ENCODE measurements at regions not wholly inside any gene's neighbourhood (a gene's known extent, or its start where the extent isn't known, plus 50 kb on each side); places are given as distances from the start of the nearest gene placed in this dataset.

GRCh38 chr10:76695069-76695468 lies 942.5 kb downstream of the KCNMA1 start:
- H3K4me3 ChIP-seq = no peak overlapping the region
- H3K36me3 ChIP-seq = no peaks in the 10 kb centered on the region
- DNase-seq = no peak
- H3K9me3 ChIP-seq = peaks cover 18% of the 10 kb centered on the region
- no peaks in the 10 kb centered on the region for H3K27me3 ChIP-seq

GRCh38 chr10:76686201-76686600 lies 951.4 kb downstream of the KCNMA1 start:
- no peak overlapping the region for H3K4me3 ChIP-seq
- no peak for DNase-seq
- no peaks in the 10 kb centered on the region for H3K36me3 ChIP-seq
- H3K9me3 ChIP-seq = peaks cover 7% of the 10 kb centered on the region
- H3K27me3 ChIP-seq = no peaks in the 10 kb centered on the region

- H3K27me3 ChIP-seq = no peaks in the 10 kb centered on the region
- no peaks in the 10 kb centered on the region; the same call in none of the 2 replicates for H3K9me3 ChIP-seq
- no peaks in the 10 kb centered on the region for H3K36me3 ChIP-seq
- DNase-seq = no peak
- H3K4me3 ChIP-seq = no peak overlapping the region
Measured at GRCh38 chr10:76684968-76685367, 952.6 kb downstream of the KCNMA1 start.

DNA sequence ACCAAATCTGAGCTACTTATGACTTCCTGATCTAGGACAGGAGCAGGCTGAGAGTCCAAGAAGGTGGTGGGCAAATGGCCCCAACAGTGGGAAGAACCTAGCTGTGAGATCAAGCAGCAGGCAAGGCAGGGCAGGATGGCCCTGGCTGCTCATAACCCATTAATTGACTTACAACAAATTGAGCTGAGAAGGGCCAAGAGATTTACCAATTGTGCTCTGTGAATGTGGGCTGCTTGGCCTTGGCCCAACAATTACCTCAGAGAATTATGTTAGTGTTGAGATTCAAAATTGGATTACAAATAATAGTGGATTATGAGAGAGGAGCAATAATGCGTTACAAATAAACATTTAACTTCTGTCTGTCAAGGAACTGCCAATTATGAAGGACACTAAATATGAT lies 956.5 kb downstream of the KCNMA1 start:
- Histone ChIP-seq H3K36me3 (no peaks in the 10 kb centered on the region), H3K4me3 (no peak overlapping the region), H3K9me3 (no peaks in the 10 kb centered on the region), H3K27me3 (no peaks in the 10 kb centered on the region)
- DNase-seq = peak; percentile 51

DNA sequence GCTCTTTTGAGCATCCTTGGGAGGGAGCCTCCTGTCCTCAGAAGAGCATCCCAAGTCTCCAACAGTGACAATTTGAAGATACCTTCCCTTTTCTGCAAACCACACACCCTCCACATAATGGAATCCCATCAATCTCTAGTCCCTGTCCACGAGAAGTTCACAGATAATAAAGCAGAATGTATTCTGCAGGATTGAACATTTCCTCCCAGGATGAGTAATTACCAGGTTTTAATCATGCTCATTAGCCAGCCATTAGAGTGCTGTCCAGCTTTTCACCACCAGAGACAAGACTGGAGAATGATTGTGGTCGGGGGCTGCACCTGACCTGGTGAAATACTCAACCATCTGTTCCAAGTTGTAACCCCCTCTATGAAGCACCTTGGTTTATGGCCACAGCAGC lies 958.6 kb downstream of the KCNMA1 start:
- no peak for DNase-seq
- Histone ChIP-seq H3K4me3 (no peak overlapping the region), H3K9me3 (no peaks in the 10 kb centered on the region), H3K36me3 (no peaks in the 10 kb centered on the region), H3K27me3 (no peaks in the 10 kb centered on the region)

DNA sequence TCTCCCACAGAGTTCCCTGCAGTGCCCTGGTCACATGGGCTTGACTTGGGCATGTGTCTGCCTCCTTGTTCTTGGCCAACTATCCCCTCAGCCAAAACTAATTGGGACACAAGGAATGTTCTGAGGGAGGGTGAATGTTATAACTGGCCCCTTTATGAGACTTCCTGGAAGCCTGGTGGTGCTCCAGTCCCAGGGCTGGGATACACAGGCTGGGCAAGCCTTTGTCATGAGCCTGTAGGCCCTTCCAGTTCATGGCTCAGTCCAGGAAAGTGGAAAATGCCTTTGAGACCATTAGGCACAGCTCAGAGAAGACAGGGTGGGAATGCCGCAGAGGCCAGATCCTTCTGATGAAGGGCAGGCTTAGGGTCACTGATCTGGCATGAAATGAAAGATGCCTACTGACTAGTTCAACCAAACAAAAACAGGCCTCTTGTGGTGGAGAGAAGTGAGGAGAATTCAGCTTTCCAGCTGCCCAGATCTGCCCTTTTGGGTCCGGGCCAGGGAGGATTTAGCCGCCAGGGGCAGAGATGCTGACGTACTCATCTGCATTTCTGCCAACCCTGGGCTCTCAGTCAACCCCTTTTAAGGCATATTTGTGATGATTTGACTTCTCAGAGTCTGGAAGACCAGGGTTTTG lies 961.5 kb downstream of the KCNMA1 start:
- DNase-seq = peak; percentile 94
- Histone ChIP-seq H3K4me3 (no peak overlapping the region), H3K9me3 (no peaks in the 10 kb centered on the region), H3K27me3 (no peaks in the 10 kb centered on the region), H3K36me3 (no peaks in the 10 kb centered on the region)

- DNase-seq = peak; percentile 12
Measured at GRCh38 chr10:76675561-76675950, 962.1 kb downstream of the KCNMA1 start.

DNA sequence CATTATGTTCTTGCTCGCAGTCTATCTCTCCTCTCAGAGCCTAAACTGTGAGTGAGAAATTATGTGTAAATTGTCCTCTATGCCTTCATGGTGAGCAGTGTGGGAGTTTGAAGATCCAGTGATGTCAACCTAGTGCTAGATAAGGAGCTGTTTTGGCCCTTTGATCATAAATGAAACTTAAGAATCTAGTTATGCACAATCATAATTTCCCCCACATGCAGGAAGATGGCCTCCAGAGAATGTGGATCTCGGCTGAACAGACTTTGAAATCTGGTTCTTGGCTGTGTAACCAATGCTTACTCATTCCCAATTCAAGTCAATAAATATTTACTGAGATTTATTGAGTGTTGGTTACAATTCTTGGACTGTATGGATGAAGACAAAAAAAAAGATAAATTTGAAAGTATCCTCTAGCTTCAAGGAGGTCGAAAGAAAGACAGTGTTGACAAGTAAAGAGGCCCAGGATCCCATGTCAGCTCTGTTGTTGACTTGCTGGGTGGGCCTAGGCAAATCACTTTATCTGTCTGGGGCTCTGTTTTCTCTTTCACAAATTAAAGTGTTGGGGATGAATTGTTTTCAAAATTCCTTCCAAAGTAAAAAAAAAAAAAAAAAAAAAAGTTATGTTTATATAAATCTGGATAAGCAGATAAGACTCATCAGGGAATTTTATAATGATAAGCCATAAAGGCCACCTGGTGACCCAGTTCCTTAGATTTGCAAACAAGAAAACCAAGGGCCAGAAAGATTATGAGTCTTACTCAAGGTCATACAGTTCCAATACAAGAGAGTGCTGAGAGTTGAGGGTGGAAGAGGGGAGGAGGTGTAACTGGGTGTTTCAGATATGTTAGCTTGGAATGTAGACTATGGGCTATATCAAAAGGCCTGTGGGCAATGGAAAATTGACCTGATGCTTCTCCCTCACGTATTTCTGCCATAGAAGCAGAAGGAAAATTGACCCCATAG lies 969.9 kb downstream of the KCNMA1 start:
- H3K27me3 ChIP-seq = no peaks in the 10 kb centered on the region
- no peak overlapping the region for H3K4me3 ChIP-seq
- no peaks in the 10 kb centered on the region for H3K9me3 ChIP-seq
- DNase-seq = no peak
- no peaks in the 10 kb centered on the region for H3K36me3 ChIP-seq

More at GRCh38 chr10:76675561-76675950, 962.1 kb downstream of the KCNMA1 start:
- no peaks in the 10 kb centered on the region for H3K36me3 ChIP-seq
- no peak overlapping the region for H3K4me3 ChIP-seq
- no peaks in the 10 kb centered on the region for H3K27me3 ChIP-seq
- no peaks in the 10 kb centered on the region for H3K9me3 ChIP-seq

DNA sequence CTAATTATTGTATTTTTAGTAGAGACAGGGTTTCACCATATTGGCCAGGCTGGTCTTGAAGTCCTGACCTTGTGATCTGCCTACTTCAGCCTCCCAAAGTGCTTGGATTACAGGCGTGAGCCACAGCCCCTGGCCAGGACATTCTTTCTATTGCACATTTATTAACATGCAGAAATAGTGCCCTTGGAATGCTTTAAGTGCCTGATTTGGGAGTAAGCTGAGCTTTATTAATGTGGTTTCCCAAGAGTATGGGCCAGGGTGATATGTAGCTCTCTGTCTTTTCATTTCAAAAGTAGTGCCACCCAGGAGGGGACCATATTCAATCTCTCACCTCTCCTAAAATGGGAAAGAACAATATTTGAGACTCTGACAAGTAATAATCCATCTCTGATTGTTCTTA lies 970.7 kb downstream of the KCNMA1 start:
- no peak for DNase-seq
- H3K9me3 ChIP-seq = no peaks in the 10 kb centered on the region; the same call in none of the 2 replicates

DNA sequence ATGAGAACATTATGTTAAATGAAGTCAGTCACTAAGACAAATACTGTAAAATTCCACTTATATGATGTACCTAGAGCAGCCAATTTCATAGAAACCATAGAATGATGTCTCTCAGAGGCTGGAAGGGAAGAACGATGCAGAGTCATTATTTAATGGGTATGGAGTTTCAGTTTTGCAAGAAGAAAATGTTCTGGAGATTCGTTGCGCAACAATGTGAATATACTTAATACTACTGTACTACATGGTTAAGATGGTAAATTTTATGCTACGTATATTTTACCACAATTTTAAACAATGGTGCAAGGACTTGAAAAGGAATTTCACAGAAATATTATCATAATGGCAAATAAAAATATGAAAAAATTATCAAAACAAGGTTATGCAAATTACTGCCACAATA lies 972.6 kb downstream of the KCNMA1 start:
- no peak overlapping the region for H3K4me3 ChIP-seq
- H3K27me3 ChIP-seq = no peaks in the 10 kb centered on the region
- H3K9me3 ChIP-seq = no peaks in the 10 kb centered on the region; the same call in none of the 2 replicates
- H3K36me3 ChIP-seq = no peaks in the 10 kb centered on the region
- DNase-seq = no peak

More for the DNA sequence above, 970.7 kb downstream of the KCNMA1 start:
- Histone ChIP-seq H3K36me3 (no peaks in the 10 kb centered on the region), H3K4me3 (no peak overlapping the region), H3K27me3 (no peaks in the 10 kb centered on the region)

DNA sequence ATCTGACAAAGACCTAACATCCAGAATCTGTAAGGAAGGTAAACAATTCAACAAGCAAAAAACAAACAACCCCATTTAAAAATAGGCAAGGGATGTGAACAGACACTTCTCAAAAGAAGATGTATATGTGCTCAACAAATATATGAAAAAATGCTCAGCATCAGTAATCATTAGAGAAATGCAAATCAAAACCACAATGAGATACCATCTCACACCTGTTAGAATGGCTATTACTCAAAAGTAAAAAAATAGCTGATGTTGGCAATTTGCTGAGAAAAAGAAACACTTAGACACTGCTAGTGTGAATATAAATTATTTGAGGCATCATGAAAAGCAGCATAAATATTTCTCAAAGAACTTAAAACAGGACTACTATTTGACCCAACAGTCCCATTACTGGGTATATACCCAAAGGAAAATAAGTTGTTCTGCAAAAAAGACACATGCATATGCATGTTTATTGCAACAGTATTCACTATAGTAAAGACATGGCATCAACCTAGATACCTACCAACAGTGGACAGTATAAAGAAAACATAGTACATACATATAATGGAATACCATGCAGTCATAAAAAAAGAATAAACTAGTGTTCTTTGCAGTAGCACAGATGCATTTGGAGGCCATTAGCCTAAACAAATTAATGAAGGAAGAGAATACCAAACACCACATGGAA lies 980.1 kb downstream of the KCNMA1 start:
- Histone ChIP-seq H3K4me3 (no peak overlapping the region), H3K36me3 (no peaks in the 10 kb centered on the region), H3K9me3 (no peaks in the 10 kb centered on the region; the same call in none of the 2 replicates), H3K27me3 (no peaks in the 10 kb centered on the region)
- DNase-seq = no peak

DNA sequence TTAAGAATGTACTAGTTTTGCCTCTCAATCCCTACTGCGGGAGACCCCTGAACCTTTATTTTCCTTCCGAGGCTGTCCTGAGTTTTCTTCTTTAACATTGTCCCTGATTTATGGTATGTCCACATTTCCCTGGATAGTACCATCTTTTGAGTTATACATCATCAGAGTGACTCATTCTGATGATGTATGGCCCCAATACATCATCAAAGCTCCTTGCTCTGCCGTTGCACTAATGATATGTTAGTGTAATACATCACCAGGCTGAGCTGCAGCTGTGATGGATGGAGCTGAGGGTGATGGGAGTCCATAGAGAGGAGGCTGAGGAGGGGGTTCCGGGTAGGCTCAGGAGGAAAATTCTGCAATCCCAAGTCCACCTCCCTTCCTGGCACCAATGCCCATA lies 986.5 kb downstream of the KCNMA1 start:
- DNase-seq = no peak
- H3K27me3 ChIP-seq = no peaks in the 10 kb centered on the region

GRCh38 chr10:76649723-76650127 lies 987.9 kb downstream of the KCNMA1 start:
- H3K4me3 ChIP-seq = no peak overlapping the region
- DNase-seq = peak; percentile 71
- no peaks in the 10 kb centered on the region for H3K27me3 ChIP-seq
- no peaks in the 10 kb centered on the region for H3K36me3 ChIP-seq
- no peaks in the 10 kb centered on the region; the same call in 1 of the 2 replicates for H3K9me3 ChIP-seq

More for the DNA sequence above, 986.5 kb downstream of the KCNMA1 start:
- Histone ChIP-seq H3K36me3 (no peaks in the 10 kb centered on the region), H3K4me3 (no peak overlapping the region), H3K9me3 (no peaks in the 10 kb centered on the region; the same call in 1 of the 2 replicates)

DNA sequence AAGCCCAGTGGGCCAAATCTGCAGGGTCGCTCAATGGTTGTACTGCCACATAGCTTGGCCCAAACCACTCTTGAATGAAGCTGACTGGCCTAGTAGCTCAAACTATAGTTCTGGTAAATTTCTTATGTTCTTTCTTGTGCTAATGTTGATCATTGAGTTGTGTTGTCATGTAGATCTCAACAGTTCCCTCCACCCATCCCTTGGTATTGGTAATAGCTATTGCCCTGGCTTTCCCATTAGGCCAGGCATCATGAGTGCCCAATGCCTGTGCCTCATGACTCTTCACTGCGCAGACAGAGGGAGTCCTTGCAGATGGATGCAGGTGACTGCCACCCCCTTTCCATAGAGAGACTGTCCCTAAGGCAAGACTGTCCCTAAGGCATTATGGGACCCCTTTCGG lies 988.4 kb downstream of the KCNMA1 start:
- DNase-seq = no peak
- H3K9me3 ChIP-seq = no peaks in the 10 kb centered on the region; the same call in 1 of the 2 replicates

DNA sequence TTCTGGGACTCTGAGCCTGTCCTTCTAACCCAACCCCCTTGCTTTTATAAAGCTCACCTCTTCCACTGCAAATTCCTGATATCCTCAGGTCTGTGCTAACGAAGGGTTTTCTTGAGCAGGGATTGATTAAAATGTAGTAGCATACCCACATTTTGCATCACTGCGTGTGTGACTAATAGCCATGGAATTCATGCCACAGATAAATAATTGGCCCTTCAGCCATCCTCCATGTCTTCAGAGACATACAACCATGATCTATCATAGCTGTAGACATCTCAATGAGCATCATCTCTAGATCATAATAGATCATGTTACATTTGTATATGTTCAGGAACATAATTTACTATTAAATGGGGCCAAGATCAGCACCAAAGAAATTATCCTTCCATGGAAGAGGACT lies 990.3 kb downstream of the KCNMA1 start:
- no peaks in the 10 kb centered on the region for H3K27me3 ChIP-seq
- no peak for DNase-seq
- H3K36me3 ChIP-seq = no peaks in the 10 kb centered on the region
- no peaks in the 10 kb centered on the region; the same call in 1 of the 2 replicates for H3K9me3 ChIP-seq
- H3K4me3 ChIP-seq = no peak overlapping the region

More for the DNA sequence above, 988.4 kb downstream of the KCNMA1 start:
- Histone ChIP-seq H3K36me3 (no peaks in the 10 kb centered on the region), H3K4me3 (no peak overlapping the region), H3K27me3 (no peaks in the 10 kb centered on the region)

DNA sequence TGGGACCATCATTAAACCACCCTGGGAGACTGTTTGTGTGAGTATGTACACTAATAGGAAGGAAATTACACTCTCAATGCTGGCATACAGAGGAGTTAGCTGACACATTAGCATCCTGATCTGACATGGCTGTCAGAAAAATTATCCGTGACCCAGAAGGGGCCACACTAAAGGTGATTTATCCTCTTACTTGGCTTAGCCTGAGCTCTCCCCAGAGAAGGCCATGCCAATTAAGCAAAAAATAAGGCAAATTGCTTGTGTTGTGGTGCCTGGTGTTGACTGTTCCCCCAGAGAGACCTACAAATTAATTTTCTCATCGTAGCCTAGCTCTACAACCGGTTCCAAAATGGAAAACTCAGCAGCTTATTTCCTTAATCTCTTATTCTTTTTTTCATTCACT lies 992.3 kb downstream of the KCNMA1 start:
- Histone ChIP-seq H3K36me3 (no peaks in the 10 kb centered on the region), H3K27me3 (no peaks in the 10 kb centered on the region), H3K9me3 (no peaks in the 10 kb centered on the region; the same call in 1 of the 2 replicates), H3K4me3 (no peak overlapping the region)
- no peak for DNase-seq

DNA sequence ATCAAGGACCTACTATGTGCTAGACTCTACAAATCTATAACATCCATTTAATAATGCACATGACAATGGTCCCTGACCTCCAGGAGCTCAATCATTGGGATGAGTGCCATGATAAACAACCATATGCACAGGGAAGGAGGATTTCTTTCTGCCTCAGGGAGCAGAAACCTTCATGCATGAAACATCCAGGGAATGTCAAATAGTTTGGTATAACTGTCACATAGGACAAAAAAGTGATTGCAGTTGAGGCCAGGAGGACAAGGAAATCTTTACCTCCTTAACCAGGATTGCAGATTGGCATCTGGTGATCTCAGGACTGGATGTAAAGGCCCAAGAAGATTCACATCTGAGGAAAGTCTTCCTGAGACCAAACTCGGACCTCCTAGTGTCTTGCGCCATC lies 993.1 kb downstream of the KCNMA1 start:
- no peaks in the 10 kb centered on the region for H3K36me3 ChIP-seq
- H3K27me3 ChIP-seq = no peaks in the 10 kb centered on the region
- no peaks in the 10 kb centered on the region; the same call in 1 of the 2 replicates for H3K9me3 ChIP-seq
- no peak for DNase-seq
- no peak overlapping the region for H3K4me3 ChIP-seq
